ENCODE measurements at regions not wholly inside any gene's neighbourhood (a gene's known extent, or its start where the extent isn't known, plus 50 kb on each side); places are given as distances from the start of the nearest gene placed in this dataset.

- TF ChIP-seq, protein P1, sequence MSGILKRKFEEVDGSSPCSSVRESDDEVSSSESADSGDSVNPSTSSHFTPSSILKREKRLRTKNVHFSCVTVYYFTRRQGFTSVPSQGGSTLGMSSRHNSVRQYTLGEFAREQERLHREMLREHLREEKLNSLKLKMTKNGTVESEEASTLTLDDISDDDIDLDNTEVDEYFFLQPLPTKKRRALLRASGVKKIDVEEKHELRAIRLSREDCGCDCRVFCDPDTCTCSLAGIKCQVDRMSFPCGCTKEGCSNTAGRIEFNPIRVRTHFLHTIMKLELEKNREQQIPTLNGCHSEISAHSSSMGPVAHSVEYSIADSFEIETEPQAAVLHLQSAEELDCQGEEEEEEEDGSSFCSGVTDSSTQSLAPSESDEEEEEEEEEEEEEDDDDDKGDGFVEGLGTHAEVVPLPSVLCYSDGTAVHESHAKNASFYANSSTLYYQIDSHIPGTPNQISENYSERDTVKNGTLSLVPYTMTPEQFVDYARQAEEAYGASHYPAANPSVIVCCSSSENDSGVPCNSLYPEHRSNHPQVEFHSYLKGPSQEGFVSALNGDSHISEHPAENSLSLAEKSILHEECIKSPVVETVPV (CRISPR knock-in tag; IDR thresholded peaks at IDR 0.05), result no peak
- TF ChIP-seq GLIS3 (CRISPR knock-in tag; IDR thresholded peaks at IDR 0.05) (no peak), SNAI2 (CRISPR knock-in tag; IDR thresholded peaks at IDR 0.05) (no peak)
- TF ChIP-seq, protein P2, sequence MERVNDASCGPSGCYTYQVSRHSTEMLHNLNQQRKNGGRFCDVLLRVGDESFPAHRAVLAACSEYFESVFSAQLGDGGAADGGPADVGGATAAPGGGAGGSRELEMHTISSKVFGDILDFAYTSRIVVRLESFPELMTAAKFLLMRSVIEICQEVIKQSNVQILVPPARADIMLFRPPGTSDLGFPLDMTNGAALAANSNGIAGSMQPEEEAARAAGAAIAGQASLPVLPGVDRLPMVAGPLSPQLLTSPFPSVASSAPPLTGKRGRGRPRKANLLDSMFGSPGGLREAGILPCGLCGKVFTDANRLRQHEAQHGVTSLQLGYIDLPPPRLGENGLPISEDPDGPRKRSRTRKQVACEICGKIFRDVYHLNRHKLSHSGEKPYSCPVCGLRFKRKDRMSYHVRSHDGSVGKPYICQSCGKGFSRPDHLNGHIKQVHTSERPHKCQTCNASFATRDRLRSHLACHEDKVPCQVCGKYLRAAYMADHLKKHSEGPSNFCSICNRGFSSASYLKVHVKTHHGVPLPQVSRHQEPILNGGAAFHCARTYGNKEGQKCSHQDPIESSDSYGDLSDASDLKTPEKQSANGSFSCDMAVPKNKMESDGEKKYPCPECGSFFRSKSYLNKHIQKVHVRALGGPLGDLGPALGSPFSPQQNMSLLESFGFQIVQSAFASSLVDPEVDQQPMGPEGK (CRISPR knock-in tag; IDR thresholded peaks at IDR 0.05; ENCODE audit: borderline replicate concordance), result no peak
Measured at GRCh38 chr15:93239591-93239990, 150.6 kb upstream of the RGMA start.
